Activated CD4-positive, alpha-beta T cell treated with anti-CD3 and anti-CD28 coated beads, Interleukin-2, amount 50 U/mL, for 16 hours (primary cell): ENCODE measurements at regions not wholly inside any gene's neighbourhood (a gene's known extent, or its start where the extent isn't known, plus 50 kb on each side); places are given as distances from the start of the nearest gene placed in this dataset.

Experiments used
- DNase-seq: peaks from one replicate; pipeline ENCODE4 v3.0.0-alpha.2; 2020

GRCh38 chr7:41118486-41118885, 584.4 kb downstream of the INHBA start:
- no peak for DNase-seq

GRCh38 chr7:41117431-41117830, 585.5 kb downstream of the INHBA start:
- DNase-seq: no peak

- no peak for DNase-seq
These were observed 586.1 kb downstream of the INHBA start for GRCh38 chr7:41116817-41117216.

GRCh38 chr7:41116337-41116736, 586.6 kb downstream of the INHBA start:
- no peak for DNase-seq

GRCh38 chr7:41114691-41115090, 588.2 kb downstream of the INHBA start:
- DNase-seq: no peak

GRCh38 chr7:41114131-41114530, 588.8 kb downstream of the INHBA start:
- no peak for DNase-seq

GRCh38 chr7:41113719-41114118, 589.2 kb downstream of the INHBA start:
- DNase-seq: no peak

GRCh38 chr7:41110186-41110585, 592.7 kb downstream of the INHBA start:
- DNase-seq: no peak

GRCh38 chr7:41108821-41109220, 594.1 kb downstream of the INHBA start:
- DNase-seq: no peak

GRCh38 chr7:41107938-41108448, 594.9 kb downstream of the INHBA start:
- no peak for DNase-seq

- no peak for DNase-seq
These were observed 595.5 kb downstream of the INHBA start for GRCh38 chr7:41107330-41107937.

- DNase-seq: no peak
These were observed 598.3 kb downstream of the INHBA start for GRCh38 chr7:41104631-41105030.

GRCh38 chr7:41103331-41103730, 599.6 kb downstream of the INHBA start:
- DNase-seq: no peak

- DNase-seq: no peak
These were observed 604.0 kb downstream of the INHBA start for GRCh38 chr7:41098846-41099245.

- DNase-seq: no peak
These were observed 604.5 kb downstream of the INHBA start for GRCh38 chr7:41098402-41098801.

- no peak for DNase-seq
These were observed 605.4 kb downstream of the INHBA start for GRCh38 chr7:41097501-41097900.

GRCh38 chr7:41096917-41097316, 606.0 kb downstream of the INHBA start:
- no peak for DNase-seq

- DNase-seq: no peak
These were observed 609.7 kb downstream of the INHBA start for GRCh38 chr7:41093141-41093540.

- DNase-seq: no peak
These were observed 617.6 kb downstream of the INHBA start for GRCh38 chr7:41085244-41085643.

- DNase-seq: no peak
These were observed 618.5 kb downstream of the INHBA start for GRCh38 chr7:41084381-41084780.

- DNase-seq: no peak
These were observed 633.3 kb downstream of the INHBA start for GRCh38 chr7:41069635-41070034.

- DNase-seq: no peak
These were observed 635.3 kb downstream of the INHBA start for GRCh38 chr7:41067576-41067975.

- no peak for DNase-seq
These were observed 637.2 kb downstream of the INHBA start for GRCh38 chr7:41065663-41066062.

GRCh38 chr7:41063116-41063515, 639.8 kb downstream of the INHBA start:
- DNase-seq: no peak

GRCh38 chr7:41060796-41061195, 642.1 kb downstream of the INHBA start:
- DNase-seq: no peak
